ENCODE measurements at regions not wholly inside any gene's neighbourhood (a gene's known extent, or its start where the extent isn't known, plus 50 kb on each side); places are given as distances from the start of the nearest gene placed in this dataset.

GRCh38 chr10:125329056-125329455 is 168.7 kb upstream of the CTBP2 start:
- H3K9me3 ChIP-seq: no peaks in the 10 kb centered on the region
- H3K36me3 ChIP-seq: no peaks in the 10 kb centered on the region
- no peaks in the 10 kb centered on the region for H3K4me1 ChIP-seq
- H3K27me3 ChIP-seq: peaks cover 0 to 5% (median 0%) of the 10 kb centered on the region in 4 donors
- no peak overlapping the region for H3K4me3 ChIP-seq
- DNase-seq: no peak
- WGBS, 2 donors: 64 to 71% methylated on average over 3 to 5 of the region's 6 CpGs
- TF ChIP-seq CTCF (IDR thresholded peaks at IDR 0.05) (no peak), POLR2A (IDR thresholded peaks at IDR 0.05) (no peak)
- intact Hi-C loops (cut with DNase I): no loop called here
- no peak overlapping the region for H3K27ac ChIP-seq

GRCh38 chr10:125325326-125325725 is 165.0 kb upstream of the CTBP2 start:
- H3K9me3 ChIP-seq: peaks cover 0 to 11% (median 10%) of the 10 kb centered on the region in 3 donors
- WGBS, 2 donors: 60 to 62% methylated on average over 3 of the region's 3 CpGs
- intact Hi-C loops (cut with DNase I): no loop called here

GRCh38 chr10:125316436-125316835 is 156.1 kb upstream of the CTBP2 start:
- 63 to 74% methylated on average over 3 of the region's 3 CpGs for WGBS, 2 donors
- no peak for TF ChIP-seq CTCF (IDR thresholded peaks at IDR 0.05)
- no peak for TF ChIP-seq POLR2A (IDR thresholded peaks at IDR 0.05)
- intact Hi-C loops (cut with DNase I): no loop called here
- Histone ChIP-seq H3K4me3 (no peak overlapping the region), H3K9me3 (no peaks in the 10 kb centered on the region), H3K36me3 (no peaks in the 10 kb centered on the region), H3K27me3 (no peaks in the 10 kb centered on the region), H3K4me1 (no peaks in the 10 kb centered on the region), H3K27ac (no peak overlapping the region)
- DNase-seq: no peak

More at GRCh38 chr10:125325326-125325725, 165.0 kb upstream of the CTBP2 start:
- Histone ChIP-seq H3K27ac (no peak overlapping the region), H3K36me3 (no peaks in the 10 kb centered on the region), H3K27me3 (peaks cover 0 to 5% (median 0%) of the 10 kb centered on the region in 4 donors), H3K4me1 (no peaks in the 10 kb centered on the region), H3K4me3 (no peak overlapping the region)
- no peak for DNase-seq
- TF ChIP-seq POLR2A (IDR thresholded peaks at IDR 0.05) (no peak), CTCF (IDR thresholded peaks at IDR 0.05) (no peak)

- 23 to 45% methylated on average over 2 of the region's 2 CpGs for WGBS, 2 donors
Measured at GRCh38 chr10:125300937-125301336, 140.6 kb upstream of the CTBP2 start.

GRCh38 chr10:125299461-125299860 is 139.1 kb upstream of the CTBP2 start:
- no peak for DNase-seq
- no peaks in the 10 kb centered on the region for H3K9me3 ChIP-seq
- 7 to 12% methylated on average over 2 of the region's 2 CpGs for WGBS, 2 donors
- H3K27ac ChIP-seq: no peak overlapping the region
- intact Hi-C loops (cut with DNase I): no loop called here
- TF ChIP-seq POLR2A (IDR thresholded peaks at IDR 0.05): no peak
- H3K4me1 ChIP-seq: peaks cover 0 to 7% (median 0%) of the 10 kb centered on the region in 3 donors
- peaks cover 0 to 3% (median 0%) of the 10 kb centered on the region in 4 donors for H3K27me3 ChIP-seq
- no peak overlapping the region for H3K4me3 ChIP-seq
- no peaks in the 10 kb centered on the region for H3K36me3 ChIP-seq

More at GRCh38 chr10:125300937-125301336, 140.6 kb upstream of the CTBP2 start:
- peaks cover 0 to 3% (median 0%) of the 10 kb centered on the region in 4 donors for H3K27me3 ChIP-seq
- peaks cover 0 to 7% (median 0%) of the 10 kb centered on the region in 3 donors for H3K4me1 ChIP-seq
- TF ChIP-seq CTCF (IDR thresholded peaks at IDR 0.05) (no peak), POLR2A (IDR thresholded peaks at IDR 0.05) (no peak)
- H3K36me3 ChIP-seq: no peaks in the 10 kb centered on the region
- H3K27ac ChIP-seq: no peak overlapping the region
- intact Hi-C loops (cut with DNase I): no loop called here
- no peak overlapping the region for H3K4me3 ChIP-seq
- DNase-seq: no peak
- no peaks in the 10 kb centered on the region for H3K9me3 ChIP-seq

GRCh38 chr10:125296598-125296997 is 136.2 kb upstream of the CTBP2 start:
- H3K9me3 ChIP-seq: no peaks in the 10 kb centered on the region
- H3K4me3 ChIP-seq: no peak overlapping the region
- H3K4me1 ChIP-seq: peaks cover 0 to 7% (median 0%) of the 10 kb centered on the region in 3 donors
- TF ChIP-seq POLR2A (IDR thresholded peaks at IDR 0.05) (no peak), CTCF (IDR thresholded peaks at IDR 0.05) (no peak)
- no peaks in the 10 kb centered on the region for H3K36me3 ChIP-seq
- no peak for DNase-seq
- peaks cover 0 to 3% (median 0%) of the 10 kb centered on the region in 4 donors for H3K27me3 ChIP-seq
- no peak overlapping the region for H3K27ac ChIP-seq
- intact Hi-C loops (cut with DNase I): no loop called here
- 67 to 71% methylated on average over 8 to 9 of the region's 9 CpGs for WGBS, 2 donors

All from esophagus squamous epithelium (tissue), 5 donors.